AG04450 (cell line): ENCODE measurements at regions not wholly inside any gene's neighbourhood (a gene's known extent, or its start where the extent isn't known, plus 50 kb on each side); places are given as distances from the start of the nearest gene placed in this dataset.

ENCODE experiments used
- CTCF ChIA-PET: fragments of 300-600, 350-600 bp; formaldehyde crosslinking; extraction: SDS; loops from one replicate; lab custom pipeline; 2022; ENCODE audit warnings: antibody characterized with exemption, inconsistent platforms; lab: Charles Lee
- POLR2A ChIA-PET: fragments of 350-600 bp; formaldehyde crosslinking; extraction: SDS; loops from one replicate; lab custom pipeline; 2021; ENCODE audit warnings: antibody characterized with exemption, inconsistent platforms; lab: Yijun Ruan, JAX
- DNase-seq: peaks from one replicate; pipeline ENCODE4 v3.0.0-alpha.2; 2011; ENCODE audit warnings: low read depth, low spot score
- H3K27ac ChIP-seq: one replicate; pipeline ENCODE4 v1.5.1; 2012; ENCODE audit warnings: low read depth, low read length, control low read depth
- H3K27me3 ChIP-seq: one replicate; pipeline ENCODE4 v1.6.0; 2012; ENCODE audit warnings: low read length; ENCODE audit not compliant: control insufficient read depth, insufficient read depth
- H3K4me3 ChIP-seq: 2 replicates; pipeline ENCODE4 v1.5.1; 2011; ENCODE audit warnings: mild to moderate bottlenecking, low read depth, low read length, control low read depth
- H3K9me3 ChIP-seq: 2 replicates; pipeline ENCODE4 v1.5.1; 2012; ENCODE audit warnings: low read length; ENCODE audit not compliant: control insufficient read depth, insufficient read depth
- TF ChIP-seq, protein P1 (sequence below): IDR thresholded peaks from 2 replicates; pipeline ENCODE4 v1.5.1; 2011; ENCODE audit warnings: low read depth, low read length, control low read depth, inconsistent platforms

DNA sequence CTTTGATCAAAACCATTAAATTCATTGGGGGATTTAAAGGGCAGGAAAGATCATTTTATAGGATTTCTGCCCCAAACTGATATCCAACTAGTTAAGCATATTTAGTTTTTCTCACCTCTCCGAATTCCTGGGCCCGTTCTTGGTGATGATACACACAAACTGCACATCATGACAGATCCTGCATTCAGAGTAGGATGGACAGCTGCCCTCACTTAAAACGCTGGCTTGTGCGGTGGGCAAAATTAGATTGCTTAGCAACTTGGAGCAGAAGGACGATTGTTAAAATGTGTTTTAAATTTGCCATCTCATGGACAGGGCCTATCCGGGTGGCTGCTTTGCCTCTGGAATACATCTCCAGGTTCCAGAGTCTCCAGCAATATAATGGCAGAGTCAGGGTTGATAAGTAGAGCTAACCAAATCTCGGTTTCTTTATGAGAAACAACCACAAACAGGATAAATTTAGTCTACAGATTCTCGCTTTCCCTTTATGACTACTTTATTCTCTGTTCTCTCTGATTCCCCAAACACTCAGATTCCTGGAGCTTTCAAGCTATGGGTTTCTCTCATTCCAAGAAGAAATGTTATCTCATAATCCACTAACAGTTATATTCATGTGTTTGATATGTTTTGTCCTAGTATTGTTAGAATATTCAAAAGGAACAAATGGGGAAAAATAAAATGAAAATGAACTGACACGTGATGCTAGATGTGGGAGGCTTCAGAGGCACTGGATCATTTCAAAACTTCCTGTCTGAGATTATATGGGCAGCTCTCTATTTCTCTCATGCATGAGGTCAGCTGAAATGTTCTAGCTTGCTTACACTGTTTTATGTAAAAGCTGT, 1014.1 kb upstream of the SEMA6D start:
- no peaks in the 10 kb centered on the region for H3K27me3 ChIP-seq
- ChIA-PET POLR2A (no interaction called here), CTCF (no interaction called here)
- no peaks in the 10 kb centered on the region for H3K9me3 ChIP-seq
- H3K27ac ChIP-seq, result no peak overlapping the region
- no peak for DNase-seq
- TF ChIP-seq, protein P1, sequence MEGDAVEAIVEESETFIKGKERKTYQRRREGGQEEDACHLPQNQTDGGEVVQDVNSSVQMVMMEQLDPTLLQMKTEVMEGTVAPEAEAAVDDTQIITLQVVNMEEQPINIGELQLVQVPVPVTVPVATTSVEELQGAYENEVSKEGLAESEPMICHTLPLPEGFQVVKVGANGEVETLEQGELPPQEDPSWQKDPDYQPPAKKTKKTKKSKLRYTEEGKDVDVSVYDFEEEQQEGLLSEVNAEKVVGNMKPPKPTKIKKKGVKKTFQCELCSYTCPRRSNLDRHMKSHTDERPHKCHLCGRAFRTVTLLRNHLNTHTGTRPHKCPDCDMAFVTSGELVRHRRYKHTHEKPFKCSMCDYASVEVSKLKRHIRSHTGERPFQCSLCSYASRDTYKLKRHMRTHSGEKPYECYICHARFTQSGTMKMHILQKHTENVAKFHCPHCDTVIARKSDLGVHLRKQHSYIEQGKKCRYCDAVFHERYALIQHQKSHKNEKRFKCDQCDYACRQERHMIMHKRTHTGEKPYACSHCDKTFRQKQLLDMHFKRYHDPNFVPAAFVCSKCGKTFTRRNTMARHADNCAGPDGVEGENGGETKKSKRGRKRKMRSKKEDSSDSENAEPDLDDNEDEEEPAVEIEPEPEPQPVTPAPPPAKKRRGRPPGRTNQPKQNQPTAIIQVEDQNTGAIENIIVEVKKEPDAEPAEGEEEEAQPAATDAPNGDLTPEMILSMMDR, result no peak
- no peak overlapping the region for H3K4me3 ChIP-seq

DNA sequence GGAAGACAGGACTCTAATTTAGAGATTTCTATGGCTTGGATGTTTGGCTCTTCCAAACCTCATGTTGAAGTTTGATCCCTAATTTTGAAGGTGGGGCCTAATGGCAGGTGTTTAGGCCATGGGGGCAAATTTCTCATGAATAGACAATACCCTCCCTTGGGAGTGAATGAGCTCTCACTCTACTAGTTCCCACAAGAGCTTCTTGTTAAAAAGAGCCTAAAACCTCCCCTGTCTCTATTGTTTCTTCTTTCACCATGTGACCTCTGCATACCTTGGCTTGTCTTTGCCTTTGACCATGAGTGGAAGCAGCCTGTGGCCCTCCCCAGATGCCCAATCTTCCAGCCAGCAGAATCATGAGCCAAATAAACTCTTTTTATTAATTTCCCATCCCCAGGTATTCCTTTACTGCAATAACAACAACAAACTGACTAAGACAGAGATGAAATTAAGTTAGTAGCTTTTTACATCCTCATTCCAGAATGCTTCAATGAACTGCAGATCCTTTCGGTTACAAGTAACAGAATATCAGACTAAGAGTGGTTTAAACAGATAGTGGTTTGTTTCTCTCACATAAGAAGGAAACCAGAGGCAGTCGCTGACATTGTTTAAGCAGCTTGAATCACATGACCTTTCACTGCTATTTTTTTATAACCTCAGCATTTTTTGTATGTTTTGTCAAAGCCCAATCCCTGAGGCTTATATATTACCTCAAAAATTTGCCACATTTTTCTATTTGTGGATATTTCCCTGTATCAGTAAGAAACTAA, 1013.3 kb upstream of the SEMA6D start:
- no peak overlapping the region for H3K4me3 ChIP-seq
- no peaks in the 10 kb centered on the region for H3K27me3 ChIP-seq
- H3K27ac ChIP-seq, result no peak overlapping the region
- no peak for DNase-seq
- no peaks in the 10 kb centered on the region for H3K9me3 ChIP-seq
- CTCF ChIA-PET, result no interaction called here
- TF ChIP-seq, protein P1, result no peak
- POLR2A ChIA-PET, result no interaction called here

DNA sequence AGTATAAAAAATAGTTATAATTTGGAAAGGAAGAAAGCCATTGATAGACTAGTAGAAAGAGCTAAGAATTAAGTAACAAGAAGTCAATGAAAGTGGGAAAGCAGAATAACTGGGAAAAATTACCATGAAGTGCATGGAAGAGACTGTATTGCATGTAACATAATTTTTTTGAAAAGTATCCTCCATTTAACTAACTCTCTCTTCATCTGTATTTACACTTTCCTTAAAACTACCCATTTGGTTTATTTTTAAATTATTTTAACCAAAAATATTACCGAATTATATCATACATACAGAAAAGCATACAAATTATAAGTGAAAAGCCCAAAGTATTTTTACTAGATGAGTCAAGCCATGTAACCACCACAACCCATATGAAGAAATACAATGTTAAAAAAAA, 1009.9 kb upstream of the SEMA6D start:
- Histone ChIP-seq H3K27me3 (no peaks in the 10 kb centered on the region), H3K4me3 (no peak overlapping the region), H3K27ac (no peak overlapping the region), H3K9me3 (no peaks in the 10 kb centered on the region)
- ChIA-PET CTCF (interaction anchor here (0.5 kb wide), 1 partner anchor 1578 kb away, joined by 3 read pairs; no protein-coding TSS in a partner anchor), POLR2A (no interaction called here)
- TF ChIP-seq, protein P1, result no peak
- no peak for DNase-seq

DNA sequence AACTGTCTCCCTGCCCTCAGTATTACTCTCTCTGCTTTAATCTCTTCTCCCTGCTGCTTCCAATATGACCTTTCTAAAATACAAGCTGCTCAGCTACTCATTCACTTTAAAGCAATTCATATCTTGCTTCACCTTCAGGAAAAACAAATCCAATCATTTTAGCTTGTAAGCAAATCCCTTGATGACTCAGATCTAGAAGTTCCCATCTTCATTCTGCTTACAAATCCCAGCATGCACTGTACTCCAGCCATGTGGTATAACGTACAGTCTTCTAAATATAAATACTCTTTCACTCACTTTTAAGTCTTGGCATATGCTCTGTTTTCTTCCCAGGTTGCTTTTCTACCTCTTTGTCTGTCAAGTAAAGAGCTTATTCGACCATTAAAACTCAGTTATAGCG, 1009.1 kb upstream of the SEMA6D start:
- POLR2A ChIA-PET, result no interaction called here
- CTCF ChIA-PET, result no interaction called here
- H3K9me3 ChIP-seq, result no peaks in the 10 kb centered on the region
- no peak overlapping the region for H3K27ac ChIP-seq
- H3K4me3 ChIP-seq, result no peak overlapping the region
- TF ChIP-seq, protein P1, result no peak
- no peaks in the 10 kb centered on the region for H3K27me3 ChIP-seq
- no peak for DNase-seq
